ENCODE measurements at regions not wholly inside any gene's neighbourhood (a gene's known extent, or its start where the extent isn't known, plus 50 kb on each side); places are given as distances from the start of the nearest gene placed in this dataset.

DNA sequence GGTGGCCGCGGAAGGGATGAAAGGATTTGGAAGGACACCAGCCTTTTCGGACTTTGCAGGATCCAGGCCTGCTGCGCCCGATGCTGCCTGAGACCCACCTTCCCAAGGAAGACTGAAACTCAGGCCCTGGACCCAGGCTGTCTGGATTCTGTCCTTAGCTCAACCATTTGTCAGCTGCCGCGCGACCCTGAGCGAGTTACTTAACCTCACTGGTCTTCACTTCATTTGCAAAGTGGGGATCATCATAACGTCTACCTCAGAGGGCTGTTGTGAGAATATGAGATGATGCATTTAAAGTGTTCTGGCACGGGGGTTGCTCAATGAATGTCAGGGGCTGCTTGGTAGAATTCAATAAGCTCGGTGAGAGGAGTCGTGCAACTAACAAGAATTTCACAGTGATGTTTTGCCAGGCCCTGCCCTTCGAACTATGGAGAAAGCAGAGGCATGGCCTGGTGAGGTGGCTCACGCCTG is 104.2 kb upstream of the PRDM1 start:
- Histone ChIP-seq H3K79me2 (ENCODE audit: insufficient read depth, low read depth, low read length) (no peaks in the 10 kb centered on the region), H3K4me3 (ENCODE audit: low read depth, low read length, poor library complexity, severe bottlenecking) (no peak overlapping the region), H3K36me3 (ENCODE audit: insufficient read depth, low read length) (no peaks in the 10 kb centered on the region), H2AFZ (ENCODE audit: low read length) (no peak overlapping the region), H3K9me2 (ENCODE audit: insufficient read depth, low read length) (no peaks in the 10 kb centered on the region), H3K9me3 (ENCODE audit: low read length) (no peaks in the 10 kb centered on the region), H3K4me2 (ENCODE audit: low read length) (no peak overlapping the region), H4K20me1 (ENCODE audit: insufficient read depth, low read length) (no peaks in the 10 kb centered on the region), H3K27ac (ENCODE audit: low read depth, low read length, poor library complexity, severe bottlenecking) (no peak overlapping the region), H3K4me1 (ENCODE audit: insufficient read depth, low read length, poor library complexity, severe bottlenecking) (no peaks in the 10 kb centered on the region)
- ChIA-PET POLR2A (interaction anchor here (1.0 to 2.3 kb wide), 2 partner anchors 11 to 12 kb away, joined by 8 to 19 read pairs; no protein-coding TSS in a partner anchor), CTCF (ENCODE audit: unreplicated experiment) (no interaction called here)
- intact Hi-C loops (cut with micrococcal nuclease; ENCODE audit: unreplicated experiment) = no loop called here
- DNase-seq (ENCODE audit: low spot score) = no peak
- no TSS peak for BruUV-seq (replicated peaks)
- no peak for TF ChIP-seq EZH2phosphoT487 (IDR thresholded peaks at IDR 0.05; ENCODE audit: borderline replicate concordance, low read depth, low read length)
- TF ChIP-seq, protein P1, sequence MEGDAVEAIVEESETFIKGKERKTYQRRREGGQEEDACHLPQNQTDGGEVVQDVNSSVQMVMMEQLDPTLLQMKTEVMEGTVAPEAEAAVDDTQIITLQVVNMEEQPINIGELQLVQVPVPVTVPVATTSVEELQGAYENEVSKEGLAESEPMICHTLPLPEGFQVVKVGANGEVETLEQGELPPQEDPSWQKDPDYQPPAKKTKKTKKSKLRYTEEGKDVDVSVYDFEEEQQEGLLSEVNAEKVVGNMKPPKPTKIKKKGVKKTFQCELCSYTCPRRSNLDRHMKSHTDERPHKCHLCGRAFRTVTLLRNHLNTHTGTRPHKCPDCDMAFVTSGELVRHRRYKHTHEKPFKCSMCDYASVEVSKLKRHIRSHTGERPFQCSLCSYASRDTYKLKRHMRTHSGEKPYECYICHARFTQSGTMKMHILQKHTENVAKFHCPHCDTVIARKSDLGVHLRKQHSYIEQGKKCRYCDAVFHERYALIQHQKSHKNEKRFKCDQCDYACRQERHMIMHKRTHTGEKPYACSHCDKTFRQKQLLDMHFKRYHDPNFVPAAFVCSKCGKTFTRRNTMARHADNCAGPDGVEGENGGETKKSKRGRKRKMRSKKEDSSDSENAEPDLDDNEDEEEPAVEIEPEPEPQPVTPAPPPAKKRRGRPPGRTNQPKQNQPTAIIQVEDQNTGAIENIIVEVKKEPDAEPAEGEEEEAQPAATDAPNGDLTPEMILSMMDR (conservative IDR thresholded peaks at IDR 0.05; ENCODE audit: low read length) = no peak

DNA sequence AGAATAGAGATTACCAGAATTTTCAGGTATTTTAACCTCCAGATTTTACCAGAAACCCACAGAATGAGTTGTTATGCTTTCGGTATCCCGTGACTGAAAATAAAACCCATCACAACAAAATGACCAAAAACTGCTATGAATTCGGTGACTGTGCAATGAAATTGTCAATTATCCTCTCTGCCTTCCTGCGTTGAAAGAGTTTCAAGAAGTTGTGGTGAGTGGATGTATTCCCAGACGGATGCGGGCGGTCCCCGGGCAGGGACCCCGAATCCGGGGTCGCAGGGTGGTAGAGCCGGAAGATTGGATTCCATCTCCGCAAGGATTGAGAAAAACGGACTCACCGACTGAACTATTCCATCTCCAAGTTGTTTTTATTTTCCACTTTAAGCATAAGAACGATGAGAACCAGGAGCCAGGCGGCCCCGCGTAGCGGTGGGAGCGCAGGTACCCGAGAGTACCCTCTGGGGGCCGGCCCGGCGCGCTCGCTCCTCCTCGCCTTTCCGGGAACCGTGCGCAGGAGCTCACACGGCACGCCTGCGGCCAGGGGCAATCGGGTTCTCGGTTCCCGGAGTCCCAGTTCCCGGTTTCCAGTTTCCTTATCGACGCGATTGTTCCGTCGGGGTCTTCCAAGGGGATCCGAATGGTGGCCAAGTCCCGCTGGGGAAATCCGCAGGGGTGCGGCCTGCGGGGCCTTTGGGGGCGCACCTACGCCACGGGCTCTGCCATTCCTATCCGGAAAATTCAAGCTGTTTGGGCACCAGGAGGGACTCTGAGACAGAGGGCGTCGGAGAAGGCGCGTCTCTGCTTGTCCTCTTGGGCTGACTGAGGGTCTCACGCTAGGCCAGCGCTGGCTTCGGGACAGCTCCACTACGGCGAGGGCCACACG is 104.9 kb upstream of the PRDM1 start:
- ChIA-PET POLR2A (interaction anchor here (0.7 to 1.4 kb wide), 3 partner anchors 11 to 715 kb away, joined by 3 to 8 read pairs (median 4); no protein-coding TSS in a partner anchor), CTCF (ENCODE audit: unreplicated experiment) (no interaction called here)
- H3K36me3 ChIP-seq (ENCODE audit: insufficient read depth, low read length) = no peaks in the 10 kb centered on the region
- H3K79me2 ChIP-seq (ENCODE audit: insufficient read depth, low read depth, low read length) = no peaks in the 10 kb centered on the region
- no TSS peak for BruUV-seq (replicated peaks)
- H3K4me3 ChIP-seq (ENCODE audit: low read depth, low read length, poor library complexity, severe bottlenecking) = no peak overlapping the region
- no peak overlapping the region for H3K4me2 ChIP-seq (ENCODE audit: low read length)
- intact Hi-C loops (cut with micrococcal nuclease; ENCODE audit: unreplicated experiment) = no loop called here
- no peak overlapping the region for H3K27ac ChIP-seq (ENCODE audit: low read depth, low read length, poor library complexity, severe bottlenecking)
- peak overlapping the region; percentile 42; the same call in 1 of the 2 replicates for H2AFZ ChIP-seq (ENCODE audit: low read length)
- no peak for TF ChIP-seq EZH2phosphoT487 (IDR thresholded peaks at IDR 0.05; ENCODE audit: borderline replicate concordance, low read depth, low read length)
- TF ChIP-seq, protein P1 (conservative IDR thresholded peaks at IDR 0.05; ENCODE audit: low read length) = no peak
- no peaks in the 10 kb centered on the region for H4K20me1 ChIP-seq (ENCODE audit: insufficient read depth, low read length)
- H3K4me1 ChIP-seq (ENCODE audit: insufficient read depth, low read length, poor library complexity, severe bottlenecking) = no peaks in the 10 kb centered on the region
- no peak for DNase-seq (ENCODE audit: low spot score)
- H3K9me3 ChIP-seq (ENCODE audit: low read length) = no peaks in the 10 kb centered on the region
- no peaks in the 10 kb centered on the region for H3K9me2 ChIP-seq (ENCODE audit: insufficient read depth, low read length)

DNA sequence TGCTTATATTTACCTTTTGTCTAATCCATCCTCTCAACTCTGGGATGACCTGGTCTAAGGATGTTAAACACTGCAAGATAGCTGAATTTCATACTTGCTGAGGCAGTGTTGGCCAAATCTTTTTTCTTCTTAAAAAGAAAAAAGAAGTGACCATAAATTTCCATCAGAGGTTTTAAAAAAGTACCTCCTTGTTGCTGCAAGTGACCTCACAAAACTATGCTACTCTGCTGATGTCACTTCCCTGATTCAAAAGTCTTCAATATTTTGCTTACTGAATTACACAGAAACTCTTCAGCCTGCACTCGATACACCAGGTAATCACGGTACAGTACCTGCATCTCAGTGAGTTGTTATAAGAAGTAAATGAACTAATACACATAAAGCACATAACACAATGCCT is 107.2 kb upstream of the PRDM1 start:
- Histone ChIP-seq H3K4me3 (ENCODE audit: low read depth, low read length, poor library complexity, severe bottlenecking) (no peak overlapping the region), H3K9me2 (ENCODE audit: insufficient read depth, low read length) (no peaks in the 10 kb centered on the region), H4K20me1 (ENCODE audit: insufficient read depth, low read length) (no peaks in the 10 kb centered on the region), H3K9me3 (ENCODE audit: low read length) (no peaks in the 10 kb centered on the region), H3K4me1 (ENCODE audit: insufficient read depth, low read length, poor library complexity, severe bottlenecking) (no peaks in the 10 kb centered on the region), H3K4me2 (ENCODE audit: low read length) (no peak overlapping the region), H2AFZ (ENCODE audit: low read length) (peak overlapping the region; percentile 45; the same call in 1 of the 2 replicates), H3K36me3 (ENCODE audit: insufficient read depth, low read length) (no peaks in the 10 kb centered on the region), H3K79me2 (ENCODE audit: insufficient read depth, low read depth, low read length) (no peaks in the 10 kb centered on the region), H3K27ac (ENCODE audit: low read depth, low read length, poor library complexity, severe bottlenecking) (no peak overlapping the region)
- ChIA-PET POLR2A (interaction anchor here (1.0 to 1.5 kb wide), 2 partner anchors 9 to 18 kb away, joined by 3 to 6 read pairs; no protein-coding TSS in a partner anchor), CTCF (ENCODE audit: unreplicated experiment) (no interaction called here)
- TF ChIP-seq, protein P1 (conservative IDR thresholded peaks at IDR 0.05; ENCODE audit: low read length) = no peak
- TF ChIP-seq EZH2phosphoT487 (IDR thresholded peaks at IDR 0.05; ENCODE audit: borderline replicate concordance, low read depth, low read length) = no peak
- BruUV-seq (replicated peaks) = no TSS peak
- no peak for DNase-seq (ENCODE audit: low spot score)
- intact Hi-C loops (cut with micrococcal nuclease; ENCODE audit: unreplicated experiment) = no loop called here

Measured in OCI-LY7 (cell line).